ENCODE measurements at regions not wholly inside any gene's neighbourhood (a gene's known extent, or its start where the extent isn't known, plus 50 kb on each side); places are given as distances from the start of the nearest gene placed in this dataset.
"Not testable (repeated sequence)": the region's sequence is repeated elsewhere in the genome, so short reads cannot be mapped to it uniquely, and the experiment has no call there.

GRCh38 chr22:22785316-22786065 lies 102.1 kb upstream of the IGLL5 start:
- DNase-seq, result no peak

GRCh38 chr22:22786301-22787115 lies 101.1 kb upstream of the IGLL5 start:
- no peak for DNase-seq

- no peak for DNase-seq
These were observed 100.5 kb upstream of the IGLL5 start for GRCh38 chr22:22787151-22787550.

GRCh38 chr22:22787786-22788459 lies 99.7 kb upstream of the IGLL5 start:
- peak; percentile 27 for DNase-seq

- no peak for DNase-seq
These were observed 99.1 kb upstream of the IGLL5 start for GRCh38 chr22:22788460-22789037.

- no peak for DNase-seq
These were observed 98.2 kb upstream of the IGLL5 start for GRCh38 chr22:22789233-22789921.

- DNase-seq, result no peak
These were observed 97.4 kb upstream of the IGLL5 start for GRCh38 chr22:22789922-22790845.

- no peak for DNase-seq
These were observed 96.0 kb upstream of the IGLL5 start for GRCh38 chr22:22791438-22792181.

GRCh38 chr22:22792205-22792786 lies 95.3 kb upstream of the IGLL5 start:
- DNase-seq, result not testable (repeated sequence)

- DNase-seq, result not testable (repeated sequence)
These were observed 92.0 kb upstream of the IGLL5 start for GRCh38 chr22:22795639-22796038.

GRCh38 chr22:22796724-22797123 lies 90.9 kb upstream of the IGLL5 start:
- no peak for DNase-seq

GRCh38 chr22:22798232-22798616 lies 89.4 kb upstream of the IGLL5 start:
- no peak for DNase-seq

- no peak for DNase-seq
These were observed 88.9 kb upstream of the IGLL5 start for GRCh38 chr22:22798716-22799115.

GRCh38 chr22:22799561-22799960 lies 88.1 kb upstream of the IGLL5 start:
- DNase-seq, result no peak

- DNase-seq, result no peak
These were observed 86.9 kb upstream of the IGLL5 start for GRCh38 chr22:22800716-22801115.

- no peak for DNase-seq
These were observed 85.2 kb upstream of the IGLL5 start for GRCh38 chr22:22802339-22802970.

GRCh38 chr22:22803285-22803853 lies 84.2 kb upstream of the IGLL5 start:
- no peak for DNase-seq

- no peak for DNase-seq
These were observed 77.6 kb upstream of the IGLL5 start for GRCh38 chr22:22810018-22810427.

GRCh38 chr22:22810471-22810870 lies 77.1 kb upstream of the IGLL5 start:
- DNase-seq, result no peak

All from NCI-H2171 treated with DMSO at 0.1 percent for 48 hours (cell line).